Endothelial cell of umbilical vein (primary cell): ENCODE measurements at regions not wholly inside any gene's neighbourhood (a gene's known extent, or its start where the extent isn't known, plus 50 kb on each side); places are given as distances from the start of the nearest gene placed in this dataset.

Source experiments
- POLR2A ChIP-seq: IDR thresholded peaks from 2 replicates; pipeline ENCODE4 v1.6.1; 2012; ENCODE audit warnings: low read depth, mild to moderate bottlenecking, control low read depth, low read length
- POLR2AphosphoS5 ChIP-seq: IDR thresholded peaks from 2 replicates; pipeline ENCODE4 v1.6.1; 2012; ENCODE audit warnings: low read depth, mild to moderate bottlenecking, control low read depth, low read length, moderate library complexity; ENCODE audit not compliant: insufficient read depth
- TF ChIP-seq, protein P1 (sequence below), 2 donors: IDR thresholded peaks; 1 replicate in 1 of 2; 2 replicates in 1 of 2; pipeline ENCODE4 v1.5.1; 2011; ENCODE audit warnings: low read length in 2 of 2, mild to moderate bottlenecking in 2 of 2, moderate library complexity in 2 of 2, control low read depth in 1 of 2, inconsistent platforms in 1 of 2, low read depth in 1 of 2; ENCODE audit not compliant: insufficient read depth in 1 of 2; ENCODE audit errors: extremely low read depth in 1 of 2

DNA sequence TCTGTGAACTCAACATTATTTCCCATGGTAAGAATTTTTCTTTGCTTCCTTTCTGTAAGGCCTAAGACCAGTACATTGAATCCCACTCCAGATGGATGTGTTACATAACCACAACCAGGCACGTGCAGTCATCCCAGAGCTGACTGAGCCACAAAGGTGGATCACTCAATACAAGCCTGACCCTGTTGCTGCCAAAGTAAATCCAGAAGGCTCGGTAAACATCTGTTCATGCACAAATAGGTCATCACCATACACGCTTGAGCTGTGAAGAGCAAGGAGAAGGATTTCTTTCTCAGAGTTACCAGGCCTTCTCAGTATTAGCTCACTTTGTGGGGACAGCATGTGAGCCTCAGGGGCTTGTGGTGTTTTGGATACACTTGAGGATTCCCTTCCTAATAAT is 791.4 kb upstream of the FANCL start:
- TF ChIP-seq, protein P1, sequence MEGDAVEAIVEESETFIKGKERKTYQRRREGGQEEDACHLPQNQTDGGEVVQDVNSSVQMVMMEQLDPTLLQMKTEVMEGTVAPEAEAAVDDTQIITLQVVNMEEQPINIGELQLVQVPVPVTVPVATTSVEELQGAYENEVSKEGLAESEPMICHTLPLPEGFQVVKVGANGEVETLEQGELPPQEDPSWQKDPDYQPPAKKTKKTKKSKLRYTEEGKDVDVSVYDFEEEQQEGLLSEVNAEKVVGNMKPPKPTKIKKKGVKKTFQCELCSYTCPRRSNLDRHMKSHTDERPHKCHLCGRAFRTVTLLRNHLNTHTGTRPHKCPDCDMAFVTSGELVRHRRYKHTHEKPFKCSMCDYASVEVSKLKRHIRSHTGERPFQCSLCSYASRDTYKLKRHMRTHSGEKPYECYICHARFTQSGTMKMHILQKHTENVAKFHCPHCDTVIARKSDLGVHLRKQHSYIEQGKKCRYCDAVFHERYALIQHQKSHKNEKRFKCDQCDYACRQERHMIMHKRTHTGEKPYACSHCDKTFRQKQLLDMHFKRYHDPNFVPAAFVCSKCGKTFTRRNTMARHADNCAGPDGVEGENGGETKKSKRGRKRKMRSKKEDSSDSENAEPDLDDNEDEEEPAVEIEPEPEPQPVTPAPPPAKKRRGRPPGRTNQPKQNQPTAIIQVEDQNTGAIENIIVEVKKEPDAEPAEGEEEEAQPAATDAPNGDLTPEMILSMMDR (IDR thresholded peaks at IDR 0.05; ENCODE audit: extremely low read depth in 1 of 2, insufficient read depth in 1 of 2, low read depth in 1 of 2, low read length in 2 of 2): no peak
- TF ChIP-seq POLR2AphosphoS5: no peak
- TF ChIP-seq POLR2A: no peak
